ENCODE measurements at regions not wholly inside any gene's neighbourhood (a gene's known extent, or its start where the extent isn't known, plus 50 kb on each side); places are given as distances from the start of the nearest gene placed in this dataset.
A peak's percentile ranks its signal among the peaks of the same experiment; 100 is the strongest.

- WGBS, 2 experiments (ENCODE audit: extremely low coverage in 2 of 2, insufficient read length in 1 of 2): 0% methylated on average over 2 of the region's 4 CpGs; no CpG with 5 or more reads in 1 of the 2 experiments
- Histone ChIP-seq H3K23ac (ENCODE audit: low read depth, low read length) (no peak overlapping the region), H2AK9ac (replicated peaks; ENCODE audit: low read depth, low read length, poor library complexity) (no peak overlapping the region), H3K4me1 (ENCODE audit: control insufficient read depth, insufficient read depth, low read length) (no peaks in the 10 kb centered on the region), H3K56ac (ENCODE audit: extremely low read depth, insufficient read depth, low read length) (no peak overlapping the region), H3K27ac (ENCODE audit: insufficient read depth, low read length) (no peak overlapping the region), H3K4me3 (ENCODE audit: insufficient read depth, low read depth, low read length) (no peak overlapping the region), H2BK20ac (ENCODE audit: low read depth, low read length) (no peak overlapping the region), H4K91ac (ENCODE audit: insufficient read depth, low read depth, low read length) (no peak overlapping the region), H2BK15ac (ENCODE audit: low read depth, low read length) (no peak overlapping the region), H3K79me1 (ENCODE audit: low read depth in 1 of 2, low read length in 2 of 2) (no peaks in the 10 kb centered on the region), H3K27me3 (ENCODE audit: control insufficient read depth, insufficient read depth, low read length) (no peaks in the 10 kb centered on the region), H3K4ac (ENCODE audit: low read depth, low read length) (no peak overlapping the region), H2AFZ (replicated peaks; ENCODE audit: low read length, poor library complexity) (no peak overlapping the region), H3K9ac (ENCODE audit: low read depth, low read length) (no peak overlapping the region), H2BK120ac (ENCODE audit: low read depth, low read length) (no peak overlapping the region), H4K5ac (ENCODE audit: low read depth, low read length) (no peak overlapping the region), H4K20me1 (ENCODE audit: insufficient read depth, low read length) (no peaks in the 10 kb centered on the region), H3K4me2 (ENCODE audit: low read depth, low read length) (no peak overlapping the region), H3K14ac (replicated peaks; ENCODE audit: low read depth, low read length) (no peak overlapping the region), H3K9me1 (ENCODE audit: insufficient read depth, low read length) (no peaks in the 10 kb centered on the region), H3K36me3 (ENCODE audit: control insufficient read depth, insufficient read depth, low read length) (no peaks in the 10 kb centered on the region), H3K9me3 (ENCODE audit: control insufficient read depth, insufficient read depth, low read length) (no peaks in the 10 kb centered on the region), H3K18ac (ENCODE audit: low read depth, low read length) (no peak overlapping the region), H2AK5ac (ENCODE audit: low read depth, low read length) (no peak overlapping the region), H4K8ac (ENCODE audit: low read depth in 2 of 2, low read length in 2 of 2) (no peak overlapping the region), H2BK5ac (ENCODE audit: low read depth, low read length, poor library complexity, severe bottlenecking) (no peak overlapping the region)
- TF ChIP-seq CTCF (conservative IDR thresholded peaks at IDR 0.05; ENCODE audit: low read depth, low read length) (no peak), CEBPB (IDR thresholded peaks at IDR 0.05; ENCODE audit: low read depth, low read length) (peak; percentile 25; the same call in 1 of the 2 replicates)
- in situ Hi-C loops (cut with MboI; ENCODE audit: low sequenced_read_pairs) (no loop called here), dilution Hi-C loops (cut with HindIII; ENCODE audit: low sequenced_read_pairs, unreplicated experiment) (no loop called here), intact Hi-C loops (cut with micrococcal nuclease) (no loop called here)
- no peak for ATAC-seq (ENCODE audit: low read depth)
- ChIA-PET POLR2A (ENCODE audit: unreplicated experiment) (no interaction called here), CTCF (no interaction called here)
- BruUV-seq (replicated peaks): no TSS peak
- DNase-seq: no peak
These were observed 226.7 kb upstream of the IPO5 start for GRCh38 chr13:97726664-97727280.
